HG03378 (cell line): ENCODE measurements at regions not wholly inside any gene's neighbourhood (a gene's known extent, or its start where the extent isn't known, plus 50 kb on each side); places are given as distances from the start of the nearest gene placed in this dataset.
"Not testable (repeated sequence)": the region's sequence is repeated elsewhere in the genome, so short reads cannot be mapped to it uniquely, and the experiment has no call there.

Source experiments
- ATAC-seq: cut with Tn5 transposase; IDR thresholded peaks from one replicate; pipeline ENCODE4 v1.9.1; 2021; ENCODE audit warnings: mild to moderate bottlenecking, moderate library complexity; ENCODE audit not compliant: unreplicated experiment

- no peak for ATAC-seq
Observed at GRCh38 chr10:108582387-108582786, 1340.9 kb downstream of the XPNPEP1 start.

DNA sequence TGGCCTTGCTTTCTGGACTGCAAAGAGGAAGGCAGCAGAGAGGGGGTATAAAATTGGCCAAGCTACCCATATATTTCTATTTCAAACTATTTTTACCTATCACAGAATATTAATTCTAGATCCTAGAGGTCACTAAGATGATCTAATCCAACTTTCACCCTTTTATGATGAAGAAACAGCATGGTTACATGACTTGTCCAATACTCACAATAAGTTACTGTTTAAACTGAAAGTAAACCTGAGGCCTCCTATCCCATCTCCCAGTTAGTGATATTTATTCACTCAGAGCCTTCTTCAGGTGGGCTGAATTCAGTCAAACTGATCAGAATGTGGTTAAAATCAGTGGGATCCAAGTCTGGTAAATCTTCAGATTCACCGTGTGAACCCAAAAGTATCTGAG, 1345.1 kb downstream of the XPNPEP1 start:
- no peak for ATAC-seq

GRCh38 chr10:108574233-108574632, 1349.1 kb downstream of the XPNPEP1 start:
- ATAC-seq, result no peak

- ATAC-seq, result no peak
Observed at GRCh38 chr10:108568824-108569223, 1354.5 kb downstream of the XPNPEP1 start.

DNA sequence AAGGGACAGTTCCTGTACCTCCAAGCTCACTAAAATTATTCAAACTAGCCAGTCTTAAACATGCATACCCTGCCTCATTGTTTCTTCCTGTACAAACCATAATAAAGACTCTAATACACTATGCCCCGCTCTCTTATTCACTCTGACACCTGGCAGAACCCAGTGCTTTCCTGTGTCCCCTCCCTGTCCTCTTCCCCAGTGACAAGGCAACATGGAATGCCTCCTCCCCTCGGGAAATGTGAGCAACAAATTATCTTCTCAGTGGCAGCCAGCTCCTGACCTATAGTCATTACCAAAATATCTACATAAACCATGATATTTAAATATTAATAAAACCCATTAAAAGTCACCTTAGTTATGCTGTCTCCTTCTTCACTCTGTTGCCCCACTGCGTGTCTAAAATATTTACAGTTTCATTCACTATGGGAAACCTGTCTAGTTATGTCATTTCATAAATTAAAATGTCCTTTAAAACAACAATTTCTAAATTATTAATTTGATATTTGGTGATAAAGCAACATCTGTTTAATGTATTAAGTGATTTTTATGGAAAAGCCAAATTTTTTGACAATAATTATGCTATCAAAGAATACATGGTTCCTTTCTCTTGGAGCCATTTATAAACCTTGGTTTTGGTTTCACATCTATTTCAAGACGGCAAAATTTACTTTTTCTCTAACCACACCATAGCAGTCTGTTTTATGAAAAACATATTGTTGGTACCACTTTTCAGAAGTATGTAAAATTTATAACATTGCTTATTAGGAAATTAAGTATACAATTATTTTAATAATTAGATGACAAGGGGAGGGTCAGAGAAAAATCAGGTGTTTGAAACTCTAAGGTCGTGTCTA, 1355.2 kb downstream of the XPNPEP1 start:
- ATAC-seq, result peak; percentile 57

DNA sequence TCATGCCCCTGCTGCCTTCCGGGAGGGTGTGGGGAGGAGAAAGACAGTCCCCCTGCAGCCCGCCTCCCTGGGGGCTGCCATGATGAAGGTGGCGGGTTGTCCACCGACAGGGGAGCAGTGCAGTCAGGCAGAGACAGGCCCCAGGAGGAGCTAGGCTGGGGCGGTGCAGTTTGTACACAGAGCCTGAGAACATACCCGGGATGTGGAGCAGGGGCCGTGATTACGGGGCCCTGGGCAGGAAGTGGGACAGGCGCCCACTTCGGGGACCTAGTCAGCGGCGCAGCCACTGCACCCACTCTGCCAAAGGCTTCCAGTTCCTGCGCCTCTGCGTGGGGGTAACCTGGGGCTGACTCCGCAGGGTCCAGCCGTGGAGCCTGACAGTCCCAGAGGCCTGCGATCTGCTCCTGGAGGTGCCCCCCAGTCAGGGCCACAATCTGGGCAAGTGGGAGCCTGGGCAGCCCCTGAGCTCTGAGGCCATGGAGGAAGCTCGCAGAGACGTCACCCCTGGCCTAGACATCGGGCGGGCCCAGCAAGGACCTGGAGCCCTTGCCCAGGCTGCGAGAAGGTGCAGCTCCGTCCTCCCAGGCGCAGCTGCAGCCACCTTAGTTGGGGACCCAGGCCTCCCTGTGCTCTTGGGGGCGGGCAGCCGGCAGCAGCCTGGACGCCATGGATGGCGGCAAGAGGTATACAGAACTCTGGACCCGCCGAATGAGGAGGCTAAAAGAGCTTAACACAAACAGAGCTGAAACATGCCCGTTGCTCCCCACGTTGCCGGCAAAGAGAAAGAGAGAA, 1356.8 kb downstream of the XPNPEP1 start:
- no peak for ATAC-seq

GRCh38 chr10:108562105-108562504, 1361.2 kb downstream of the XPNPEP1 start:
- no peak for ATAC-seq

GRCh38 chr10:108561649-108562048, 1361.7 kb downstream of the XPNPEP1 start:
- no peak for ATAC-seq

DNA sequence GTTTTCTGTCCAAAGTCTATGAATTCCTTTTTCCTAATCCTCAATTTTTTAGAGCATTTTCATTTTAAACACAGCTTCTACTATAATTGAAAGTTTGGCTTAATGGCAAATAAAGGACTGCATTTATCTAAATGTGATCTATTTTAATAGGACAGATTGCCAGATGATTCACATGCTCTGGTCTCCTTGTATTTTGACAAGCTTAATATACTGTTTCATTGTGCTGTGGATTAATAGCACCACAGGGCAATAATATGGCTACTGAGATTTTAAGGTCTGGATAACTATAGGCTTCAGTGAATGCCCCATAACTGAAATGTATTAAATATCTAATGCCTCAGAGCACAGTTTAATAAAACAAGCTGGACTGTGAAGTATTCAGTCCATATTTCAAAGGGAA, 1362.8 kb downstream of the XPNPEP1 start:
- no peak for ATAC-seq

DNA sequence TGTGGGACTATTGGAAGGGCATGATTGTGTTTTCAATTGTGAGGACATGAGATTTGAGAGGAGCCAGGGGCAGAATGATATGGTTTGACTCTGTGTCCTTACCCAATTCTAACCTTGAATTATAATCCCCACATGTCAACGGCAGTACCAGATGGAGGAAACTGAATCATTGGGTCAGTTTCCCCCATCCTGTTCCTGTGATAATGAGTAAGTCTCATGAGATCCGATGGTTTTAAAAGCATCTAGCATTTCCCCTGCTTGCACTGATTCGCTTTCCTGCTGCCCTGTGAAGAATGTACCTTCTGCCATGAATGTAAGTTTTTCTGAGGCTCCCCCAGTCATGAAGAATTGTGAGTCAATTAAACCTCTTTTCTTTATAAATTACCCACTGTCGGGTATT, 1367.1 kb downstream of the XPNPEP1 start:
- no peak for ATAC-seq

GRCh38 chr10:108545921-108546320, 1377.4 kb downstream of the XPNPEP1 start:
- ATAC-seq, result peak; percentile 83

- ATAC-seq, result peak; percentile 72
Observed at GRCh38 chr10:108544500-108545120, 1378.7 kb downstream of the XPNPEP1 start.

GRCh38 chr10:108533551-108533950, 1369.0 kb upstream of the SORCS1 start:
- not testable (repeated sequence) for ATAC-seq

DNA sequence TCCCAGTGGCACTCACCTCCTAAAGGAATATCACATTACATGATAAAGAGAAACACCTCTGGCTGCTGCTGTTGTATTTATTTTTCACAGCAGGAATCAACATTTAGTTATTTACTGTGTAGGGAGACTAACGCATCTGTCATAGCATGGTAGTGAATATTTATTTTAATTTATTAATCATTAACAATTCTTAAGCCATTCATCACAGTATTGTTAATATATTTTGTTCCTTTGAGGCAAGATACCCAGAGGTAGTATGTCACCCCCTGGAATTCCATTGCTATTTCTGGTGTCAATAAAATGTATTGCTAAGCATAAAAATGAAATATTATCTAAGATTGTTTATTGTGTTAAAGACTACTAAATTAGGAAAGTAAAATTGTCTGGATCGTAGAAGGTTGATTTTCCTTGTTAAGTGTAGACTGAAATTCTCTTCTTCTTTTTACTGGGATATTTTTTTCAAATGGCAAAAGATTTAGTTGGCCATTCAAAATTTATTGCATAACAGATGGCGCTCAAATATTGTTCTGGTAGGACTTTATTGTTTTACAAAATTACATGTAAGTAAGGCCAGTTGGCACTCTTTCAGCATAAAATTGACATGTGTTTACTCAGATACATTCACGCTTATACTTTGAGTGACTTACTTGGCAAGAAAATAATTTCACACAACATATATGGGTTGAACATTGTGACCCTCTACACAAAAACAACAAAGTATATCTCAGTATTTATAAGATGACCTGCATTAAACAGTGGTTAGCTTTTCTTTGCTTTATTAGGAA, 1358.7 kb upstream of the SORCS1 start:
- ATAC-seq, result no peak

DNA sequence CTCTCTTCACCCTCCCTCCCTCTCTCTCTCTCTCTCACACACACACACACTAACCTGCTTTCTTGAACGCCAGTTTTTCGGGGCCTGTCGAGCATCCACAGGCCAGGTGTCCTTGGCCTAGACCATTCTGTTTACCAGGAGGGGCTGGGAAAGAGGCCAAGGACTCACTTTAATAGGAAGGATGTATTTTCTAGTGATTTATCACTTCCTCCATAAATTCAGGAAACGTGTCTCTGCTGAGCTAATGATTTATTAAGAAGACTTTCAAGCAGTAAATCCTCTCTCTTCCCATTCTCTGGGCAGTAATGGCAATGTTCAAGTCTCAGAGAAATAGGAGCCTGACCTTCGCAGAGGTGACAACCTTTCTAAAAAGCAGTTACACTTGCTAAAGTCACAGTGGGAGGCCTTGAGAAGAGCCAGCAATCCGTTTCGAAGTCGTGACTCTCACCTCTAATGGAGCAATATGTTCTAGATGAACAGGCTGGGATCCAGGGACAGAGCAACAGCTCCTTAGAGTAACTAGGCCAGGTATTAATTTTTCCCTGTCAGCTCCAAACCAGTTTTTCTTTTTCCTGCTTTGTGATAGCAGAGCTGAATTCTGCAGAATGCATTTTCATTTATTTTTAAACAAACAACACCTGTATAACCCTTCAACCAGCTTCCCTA, 1357.5 kb upstream of the SORCS1 start:
- no peak for ATAC-seq

DNA sequence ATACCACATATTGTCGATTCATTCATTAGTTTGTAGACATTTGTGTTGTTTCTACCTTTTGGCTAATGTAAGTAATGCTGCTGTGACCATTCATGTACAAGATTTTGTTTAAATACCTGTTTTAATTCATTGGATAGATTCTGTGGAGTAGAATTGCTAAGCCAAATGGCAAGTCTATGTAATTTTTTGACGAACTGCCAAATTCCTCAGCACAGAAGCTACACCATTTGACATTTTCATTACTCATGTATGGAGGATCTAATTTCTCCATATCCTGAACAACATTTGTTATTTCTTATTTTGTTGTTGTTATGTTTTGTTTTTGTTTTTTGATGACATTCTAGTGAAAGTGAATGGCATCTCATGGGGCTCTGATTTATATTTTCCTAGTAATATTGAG, 1351.3 kb upstream of the SORCS1 start:
- no peak for ATAC-seq

DNA sequence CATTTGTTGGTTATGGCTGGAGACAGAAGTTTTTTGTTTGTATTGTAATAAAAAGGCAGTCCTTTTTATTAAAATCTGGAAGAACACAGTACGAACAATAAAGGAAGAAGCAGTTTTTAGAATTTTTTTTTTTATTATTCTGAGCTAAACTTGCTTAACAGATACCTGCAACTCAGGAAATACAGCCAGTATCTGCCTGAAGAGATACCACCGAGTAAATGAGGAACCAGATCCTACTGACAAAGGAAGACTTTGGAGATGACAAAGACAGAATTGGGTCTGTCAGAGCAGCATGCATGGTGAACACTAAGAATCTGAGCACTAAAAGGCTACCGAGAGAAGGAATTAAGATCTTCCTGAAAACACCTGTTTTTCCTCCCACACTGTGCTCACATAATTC, 1335.9 kb upstream of the SORCS1 start:
- no peak for ATAC-seq

DNA sequence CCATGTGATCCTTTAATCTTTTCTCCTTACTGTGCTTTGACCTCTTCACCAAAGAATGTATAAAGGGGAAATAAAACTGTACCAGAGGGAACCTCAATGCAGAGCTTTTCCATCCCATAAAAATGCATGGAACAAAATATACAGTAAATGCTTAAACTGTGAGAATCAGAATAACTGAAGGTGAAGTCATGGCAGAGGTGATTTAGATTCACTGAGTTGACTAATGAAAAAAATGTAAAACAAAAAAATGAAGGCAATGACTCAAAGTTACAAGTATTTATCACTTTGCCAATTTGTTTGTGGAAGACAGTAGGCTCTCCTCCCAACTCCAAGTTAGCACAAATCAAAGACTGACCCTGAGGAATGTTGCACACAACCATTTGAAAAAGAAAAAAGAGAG, 1331.6 kb upstream of the SORCS1 start:
- ATAC-seq, result no peak

DNA sequence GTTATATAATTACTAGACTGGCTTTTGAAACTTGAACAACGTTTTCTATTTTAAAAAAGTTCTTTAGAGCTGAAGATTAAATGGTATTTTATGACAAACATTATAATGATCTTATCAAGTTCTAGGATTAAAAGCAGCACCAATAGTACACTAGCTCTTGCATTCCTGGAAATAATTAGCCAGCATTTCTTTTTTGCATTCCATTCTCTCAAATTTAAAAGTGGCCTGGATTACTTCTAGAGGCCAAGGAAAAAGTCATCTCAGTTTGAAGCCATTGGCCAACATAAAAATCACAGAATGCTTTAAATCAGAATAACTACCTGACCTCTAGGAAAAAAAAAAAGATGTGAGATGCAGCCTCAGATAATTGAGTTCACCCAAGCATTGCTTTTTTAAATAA, 1326.4 kb upstream of the SORCS1 start:
- ATAC-seq, result no peak

GRCh38 chr10:108471420-108471819, 1306.9 kb upstream of the SORCS1 start:
- no peak for ATAC-seq
